CD4-positive, alpha-beta T cell treated with Interleukin-17A for 1 hour (primary cell): ENCODE measurements at regions not wholly inside any gene's neighbourhood (a gene's known extent, or its start where the extent isn't known, plus 50 kb on each side); places are given as distances from the start of the nearest gene placed in this dataset.
A peak's percentile ranks its signal among the peaks of the same experiment; 100 is the strongest.
"Not testable (repeated sequence)": the region's sequence is repeated elsewhere in the genome, so short reads cannot be mapped to it uniquely, and the experiment has no call there.

ENCODE experiments used
- DNase-seq: peaks from one replicate; pipeline ENCODE4 v3.0.0-alpha.2; 2020

GRCh38 chrX:65971151-65971550 is 68.7 kb downstream of the VSIG4 start:
- DNase-seq: peak; percentile 3

- DNase-seq: not testable (repeated sequence)
Observed at GRCh38 chrX:65967159-65967558, 72.7 kb downstream of the VSIG4 start.

GRCh38 chrX:65961714-65962113 is 78.2 kb downstream of the VSIG4 start:
- no peak for DNase-seq

GRCh38 chrX:65948103-65948502 is 91.8 kb downstream of the VSIG4 start:
- DNase-seq: no peak

GRCh38 chrX:65941775-65942174 is 98.1 kb downstream of the VSIG4 start:
- no peak for DNase-seq

GRCh38 chrX:65933085-65933589 is 106.7 kb downstream of the VSIG4 start:
- no peak for DNase-seq

- DNase-seq: no peak
Observed at GRCh38 chrX:65932173-65933084, 107.5 kb downstream of the VSIG4 start.

- no peak for DNase-seq
Observed at GRCh38 chrX:65928522-65928921, 111.4 kb downstream of the VSIG4 start.

- not testable (repeated sequence) for DNase-seq
Observed at GRCh38 chrX:65927386-65927785, 112.5 kb downstream of the VSIG4 start.

GRCh38 chrX:65926095-65927019 is 113.5 kb downstream of the VSIG4 start:
- DNase-seq: peak; percentile 65

GRCh38 chrX:65925592-65925991 is 114.3 kb downstream of the VSIG4 start:
- no peak for DNase-seq

- no peak for DNase-seq
Observed at GRCh38 chrX:65925005-65925404, 114.9 kb downstream of the VSIG4 start.

- DNase-seq: no peak
Observed at GRCh38 chrX:65921363-65921762, 118.5 kb downstream of the VSIG4 start.

- no peak for DNase-seq
Observed at GRCh38 chrX:65920620-65921019, 119.3 kb downstream of the VSIG4 start.

- DNase-seq: no peak
Observed at GRCh38 chrX:65910899-65911298, 129.0 kb downstream of the VSIG4 start.

- DNase-seq: no peak
Observed at GRCh38 chrX:65903750-65904149, 136.1 kb downstream of the VSIG4 start.

GRCh38 chrX:65902011-65902410 is 137.9 kb downstream of the VSIG4 start:
- no peak for DNase-seq

GRCh38 chrX:65900850-65901844 is 138.7 kb downstream of the VSIG4 start:
- DNase-seq: no peak

- DNase-seq: peak; percentile 39
Observed at GRCh38 chrX:65894133-65894532, 145.7 kb downstream of the VSIG4 start.

GRCh38 chrX:65891817-65892216 is 148.1 kb downstream of the VSIG4 start:
- not testable (repeated sequence) for DNase-seq

- not testable (repeated sequence) for DNase-seq
Observed at GRCh38 chrX:65888150-65888549, 151.7 kb downstream of the VSIG4 start.

- DNase-seq: no peak
Observed at GRCh38 chrX:65883556-65883955, 156.3 kb downstream of the VSIG4 start.
